ENCODE measurements at regions not wholly inside any gene's neighbourhood (a gene's known extent, or its start where the extent isn't known, plus 50 kb on each side); places are given as distances from the start of the nearest gene placed in this dataset.

DNA sequence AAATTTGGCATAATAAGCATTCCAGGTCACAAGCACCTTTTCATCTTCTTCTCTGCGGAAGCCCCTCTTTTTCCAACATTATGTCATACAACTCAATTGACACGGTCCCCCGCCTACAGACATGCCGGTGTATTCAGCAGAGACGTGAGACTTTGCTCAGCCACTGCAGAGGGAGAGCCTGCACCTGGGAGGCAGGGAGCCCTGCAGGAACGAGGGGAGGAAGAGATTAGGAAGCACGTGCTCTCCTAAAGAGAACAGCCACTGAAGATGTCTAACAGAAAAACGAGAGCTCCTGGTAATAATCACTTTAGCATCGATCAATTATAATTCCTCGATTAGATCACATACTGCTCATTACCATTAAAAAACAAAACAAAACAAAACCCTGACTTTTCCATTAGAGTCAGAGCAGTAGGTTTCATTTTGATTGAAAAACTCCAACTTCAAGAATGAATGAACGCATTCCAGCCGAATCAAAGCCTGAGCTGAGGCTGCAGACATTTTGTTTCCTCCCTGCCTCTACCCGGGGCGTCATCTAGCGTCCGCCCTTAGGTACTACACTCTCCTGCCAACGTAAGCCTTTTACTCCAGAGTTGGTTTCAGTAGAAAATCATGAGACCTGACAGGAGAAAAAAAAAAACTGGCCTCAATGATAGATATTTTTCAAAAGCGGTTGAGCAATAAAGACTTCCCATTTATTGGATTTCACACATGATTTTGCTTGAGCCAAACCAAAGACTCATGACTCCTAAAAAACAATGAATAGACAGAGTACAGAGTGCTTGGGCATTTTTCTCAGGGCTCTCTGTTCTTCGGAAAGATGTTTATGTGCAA lies 194.5 kb downstream of the KATNAL1 start:
- DNase-seq = peak; percentile 89
- Histone ChIP-seq H3K36me3 (no peaks in the 10 kb centered on the region), H3K27ac (peak overlapping the region; percentile 82 to 90 (median 88)), H3K4me1 (peaks cover 23 to 46% (median 30%) of the 10 kb centered on the region in 4 donors), H3K27me3 (no peaks in the 10 kb centered on the region), H3K4me3 (peak overlapping the region in 1 of 4 donors; percentile 7), H3K9me3 (no peaks in the 10 kb centered on the region)
- in situ Hi-C loops (cut with MboI; ENCODE audit: low pct_ligation_motif_present in 1 of 4, low pct_unique_long_range_greater_than_20kb in 1 of 4, low sequenced_read_pairs in 3 of 4) = loop anchor here (10.0 to 25.0 kb wide), 6 partner anchors 188 to 608 kb away; no protein-coding TSS in a partner anchor
- no peak for TF ChIP-seq POLR2A (IDR thresholded peaks at IDR 0.05)
- peak in 2 of 3 donors; percentile 56 to 64 for TF ChIP-seq POLR2AphosphoS5 (IDR thresholded peaks at IDR 0.05)
- TF ChIP-seq EP300 (IDR thresholded peaks at IDR 0.05; ENCODE audit: low read depth) = peak; percentile 3
- TF ChIP-seq, protein P1, sequence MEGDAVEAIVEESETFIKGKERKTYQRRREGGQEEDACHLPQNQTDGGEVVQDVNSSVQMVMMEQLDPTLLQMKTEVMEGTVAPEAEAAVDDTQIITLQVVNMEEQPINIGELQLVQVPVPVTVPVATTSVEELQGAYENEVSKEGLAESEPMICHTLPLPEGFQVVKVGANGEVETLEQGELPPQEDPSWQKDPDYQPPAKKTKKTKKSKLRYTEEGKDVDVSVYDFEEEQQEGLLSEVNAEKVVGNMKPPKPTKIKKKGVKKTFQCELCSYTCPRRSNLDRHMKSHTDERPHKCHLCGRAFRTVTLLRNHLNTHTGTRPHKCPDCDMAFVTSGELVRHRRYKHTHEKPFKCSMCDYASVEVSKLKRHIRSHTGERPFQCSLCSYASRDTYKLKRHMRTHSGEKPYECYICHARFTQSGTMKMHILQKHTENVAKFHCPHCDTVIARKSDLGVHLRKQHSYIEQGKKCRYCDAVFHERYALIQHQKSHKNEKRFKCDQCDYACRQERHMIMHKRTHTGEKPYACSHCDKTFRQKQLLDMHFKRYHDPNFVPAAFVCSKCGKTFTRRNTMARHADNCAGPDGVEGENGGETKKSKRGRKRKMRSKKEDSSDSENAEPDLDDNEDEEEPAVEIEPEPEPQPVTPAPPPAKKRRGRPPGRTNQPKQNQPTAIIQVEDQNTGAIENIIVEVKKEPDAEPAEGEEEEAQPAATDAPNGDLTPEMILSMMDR (IDR thresholded peaks at IDR 0.05) = peak; percentile 98 to 100 (median 100)
- intact Hi-C loops (cut with DNase I; ENCODE audit: low total_unique reads) = loop anchor here (5.0 to 10.0 kb wide), 3 partner anchors 188 to 606 kb away; partner anchors contain the start of gene SLC7A1
- 16 to 21% methylated on average over 12 to 19 of the region's 19 CpGs for WGBS, 2 donors (ENCODE audit: low coverage in 1 of 2)

DNA sequence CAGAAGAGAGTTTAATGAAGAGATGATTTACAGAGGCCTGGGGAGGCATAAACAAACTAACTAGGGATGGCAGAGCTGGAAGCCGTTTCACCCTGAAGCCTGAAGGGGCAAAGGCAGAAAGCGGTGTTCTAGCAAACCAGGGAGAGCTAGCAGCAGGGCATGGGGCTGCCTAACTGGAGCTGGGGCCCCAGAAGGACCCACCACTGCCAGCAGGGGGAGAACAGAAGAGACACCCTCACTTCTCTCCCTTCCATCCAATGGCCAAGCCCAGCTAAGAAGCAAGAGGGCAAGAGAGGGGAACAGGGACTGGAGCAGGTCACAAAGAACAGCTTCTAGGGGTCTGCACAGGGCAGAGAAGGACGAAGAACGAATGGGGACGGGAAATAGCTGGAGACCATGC lies 195.5 kb downstream of the KATNAL1 start:
- 91 to 100% methylated on average over 3 to 5 of the region's 5 CpGs for WGBS, 2 donors (ENCODE audit: low coverage in 1 of 2)
- TF ChIP-seq, protein P1 (IDR thresholded peaks at IDR 0.05) = peak in 1 of 5 experiments; percentile 22
- TF ChIP-seq POLR2A (IDR thresholded peaks at IDR 0.05) = no peak

DNA sequence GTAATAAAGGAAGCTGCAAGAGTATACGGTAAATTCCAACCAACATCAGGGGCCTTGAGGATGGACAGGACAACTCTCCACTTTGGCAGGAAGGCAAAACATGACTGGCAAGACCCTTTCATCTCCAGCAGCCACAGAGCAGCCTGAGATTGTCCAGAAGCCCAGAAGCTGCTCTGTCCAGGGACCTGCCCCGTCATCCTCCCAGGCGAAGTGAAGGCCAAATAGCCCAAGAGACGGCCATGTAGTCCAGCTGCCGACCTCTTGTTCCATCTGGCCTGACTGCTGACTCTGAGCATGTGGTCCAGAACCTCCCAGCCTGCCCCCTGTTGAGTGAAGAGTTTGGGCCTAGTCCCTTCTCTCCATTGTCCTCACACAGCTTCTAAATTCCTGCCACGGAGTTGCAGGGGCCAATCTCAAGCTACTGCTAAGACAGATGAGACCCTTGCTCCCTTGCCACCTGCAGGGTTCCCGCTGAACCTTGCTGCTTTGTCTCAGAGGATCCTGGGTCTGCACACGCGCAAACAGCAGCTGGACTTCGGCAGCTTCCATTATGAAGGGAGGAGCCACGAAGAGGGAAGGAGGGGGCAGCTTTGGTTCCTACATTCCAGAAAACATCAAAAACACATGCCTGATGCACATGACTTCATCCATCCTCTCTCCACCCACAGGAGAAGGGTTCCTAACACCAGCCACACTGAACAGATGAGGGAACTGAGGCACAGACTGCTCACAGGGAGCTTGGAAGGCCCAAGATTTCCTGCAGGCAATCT lies 196.9 kb downstream of the KATNAL1 start:
- intact Hi-C loops (cut with DNase I; ENCODE audit: low total_unique reads) = loop anchor here (5.0 to 10.0 kb wide), 3 partner anchors 186 to 603 kb away; partner anchors contain the start of gene SLC7A1
- DNase-seq = no peak

More for the DNA sequence above, 195.5 kb downstream of the KATNAL1 start:
- Histone ChIP-seq H3K4me1 (peaks cover 23 to 46% (median 30%) of the 10 kb centered on the region in 4 donors), H3K27me3 (no peaks in the 10 kb centered on the region), H3K4me3 (no peak overlapping the region), H3K9me3 (no peaks in the 10 kb centered on the region), H3K36me3 (no peaks in the 10 kb centered on the region), H3K27ac (no peak overlapping the region)
- in situ Hi-C loops (cut with MboI; ENCODE audit: low pct_ligation_motif_present in 1 of 4, low pct_unique_long_range_greater_than_20kb in 1 of 4, low sequenced_read_pairs in 3 of 4) (loop anchor here (10.0 to 25.0 kb wide), 6 partner anchors 187 to 607 kb away; no protein-coding TSS in a partner anchor), intact Hi-C loops (cut with DNase I; ENCODE audit: low total_unique reads) (loop anchor here (5.0 to 10.0 kb wide), 3 partner anchors 187 to 605 kb away; partner anchors contain the start of gene SLC7A1)
- no peak for DNase-seq

More for the DNA sequence above, 196.9 kb downstream of the KATNAL1 start:
- no peak overlapping the region for H3K27ac ChIP-seq
- H3K4me1 ChIP-seq = peaks cover 23 to 43% (median 28%) of the 10 kb centered on the region in 4 donors
- no peaks in the 10 kb centered on the region for H3K27me3 ChIP-seq
- in situ Hi-C loops (cut with MboI; ENCODE audit: low pct_ligation_motif_present in 1 of 4, low pct_unique_long_range_greater_than_20kb in 1 of 4, low sequenced_read_pairs in 3 of 4) = loop anchor here (10.0 to 25.0 kb wide), 6 partner anchors 186 to 606 kb away; no protein-coding TSS in a partner anchor
- WGBS, 2 donors (ENCODE audit: low coverage in 1 of 2) = 67 to 81% methylated on average over 1 to 11 of the region's 11 CpGs
- H3K36me3 ChIP-seq = no peaks in the 10 kb centered on the region
- H3K9me3 ChIP-seq = no peaks in the 10 kb centered on the region
- no peak overlapping the region for H3K4me3 ChIP-seq
- TF ChIP-seq POLR2A (IDR thresholded peaks at IDR 0.05) = no peak
- TF ChIP-seq, protein P1 (IDR thresholded peaks at IDR 0.05) = no peak

All from transverse colon (tissue), 4 donors.